GM12865 (cell line): ENCODE measurements at regions not wholly inside any gene's neighbourhood (a gene's known extent, or its start where the extent isn't known, plus 50 kb on each side); places are given as distances from the start of the nearest gene placed in this dataset.

Experiments
- DNase-seq: peaks from one replicate; pipeline ENCODE4 v3.0.0; 2010; ENCODE audit warnings: low read depth
- H3K4me3 ChIP-seq: 2 replicates; pipeline ENCODE4 v1.5.1; 2011; ENCODE audit warnings: mild to moderate bottlenecking, low read depth, low read length, control low read depth
- CTCF ChIP-seq: IDR thresholded peaks from 2 replicates; pipeline ENCODE4 v1.5.1; 2011; ENCODE audit warnings: low read length, control low read depth, low read depth, inconsistent platforms; ENCODE audit not compliant: insufficient read depth; ENCODE audit errors: missing control alignments

- no peak for DNase-seq
- TF ChIP-seq CTCF = no peak
- no peak overlapping the region for H3K4me3 ChIP-seq
Measured at GRCh38 chr15:93585012-93585411, 496.0 kb upstream of the RGMA start.

GRCh38 chr15:93583968-93584367, 495.0 kb upstream of the RGMA start:
- TF ChIP-seq CTCF = no peak
- no peak for DNase-seq
- no peak overlapping the region for H3K4me3 ChIP-seq

GRCh38 chr15:93583552-93583951, 494.5 kb upstream of the RGMA start:
- DNase-seq = no peak
- TF ChIP-seq CTCF = no peak
- H3K4me3 ChIP-seq = no peak overlapping the region

- no peak for DNase-seq
- TF ChIP-seq CTCF = no peak
- H3K4me3 ChIP-seq = no peak overlapping the region
Measured at GRCh38 chr15:93570527-93570926, 481.5 kb upstream of the RGMA start.

- no peak overlapping the region for H3K4me3 ChIP-seq
- TF ChIP-seq CTCF = no peak
- DNase-seq = no peak
Measured at GRCh38 chr15:93566762-93567161, 477.8 kb upstream of the RGMA start.

- TF ChIP-seq CTCF = no peak
- H3K4me3 ChIP-seq = no peak overlapping the region
- DNase-seq = no peak
Measured at GRCh38 chr15:93565201-93565600, 476.2 kb upstream of the RGMA start.

GRCh38 chr15:93563218-93563617, 474.2 kb upstream of the RGMA start:
- TF ChIP-seq CTCF = no peak
- DNase-seq = no peak
- no peak overlapping the region for H3K4me3 ChIP-seq
